GM10266 (cell line): ENCODE measurements at regions not wholly inside any gene's neighbourhood (a gene's known extent, or its start where the extent isn't known, plus 50 kb on each side); places are given as distances from the start of the nearest gene placed in this dataset.

Experiments
- DNase-seq: peaks from one replicate; pipeline ENCODE4 v3.0.0; 2012; ENCODE audit errors: extremely low spot score
- TF ChIP-seq, protein P1 (sequence below): IDR thresholded peaks from 2 replicates; pipeline ENCODE4 v1.5.1; 2012; ENCODE audit warnings: mild to moderate bottlenecking, low read depth; ENCODE audit not compliant: control insufficient read depth, insufficient read depth; ENCODE audit errors: missing control alignments

DNA sequence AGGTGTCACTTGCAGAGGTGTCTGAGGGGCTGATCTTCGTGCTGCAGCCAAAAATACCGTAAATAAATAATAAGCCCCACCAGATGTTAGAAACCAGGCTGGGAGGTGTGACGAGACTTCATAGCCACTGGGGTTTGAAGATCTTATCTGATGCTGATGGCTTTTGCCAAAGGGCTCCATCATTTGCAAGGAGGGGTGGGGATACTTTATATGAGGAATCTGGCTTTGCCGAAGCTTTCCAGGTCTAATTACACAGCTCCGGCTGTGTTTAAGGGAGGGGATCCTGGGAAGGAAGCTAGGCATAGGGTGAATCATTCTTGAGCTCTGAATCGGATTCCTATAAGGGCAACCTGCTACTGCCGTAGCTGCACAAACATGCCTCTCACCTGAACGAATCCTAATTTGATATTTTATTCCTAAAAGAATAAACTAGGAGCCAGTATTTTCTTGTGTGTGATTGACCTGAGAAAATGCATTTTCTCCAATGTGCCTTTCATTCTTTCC is 249.6 kb downstream of the SOD2 start:
- TF ChIP-seq, protein P1, sequence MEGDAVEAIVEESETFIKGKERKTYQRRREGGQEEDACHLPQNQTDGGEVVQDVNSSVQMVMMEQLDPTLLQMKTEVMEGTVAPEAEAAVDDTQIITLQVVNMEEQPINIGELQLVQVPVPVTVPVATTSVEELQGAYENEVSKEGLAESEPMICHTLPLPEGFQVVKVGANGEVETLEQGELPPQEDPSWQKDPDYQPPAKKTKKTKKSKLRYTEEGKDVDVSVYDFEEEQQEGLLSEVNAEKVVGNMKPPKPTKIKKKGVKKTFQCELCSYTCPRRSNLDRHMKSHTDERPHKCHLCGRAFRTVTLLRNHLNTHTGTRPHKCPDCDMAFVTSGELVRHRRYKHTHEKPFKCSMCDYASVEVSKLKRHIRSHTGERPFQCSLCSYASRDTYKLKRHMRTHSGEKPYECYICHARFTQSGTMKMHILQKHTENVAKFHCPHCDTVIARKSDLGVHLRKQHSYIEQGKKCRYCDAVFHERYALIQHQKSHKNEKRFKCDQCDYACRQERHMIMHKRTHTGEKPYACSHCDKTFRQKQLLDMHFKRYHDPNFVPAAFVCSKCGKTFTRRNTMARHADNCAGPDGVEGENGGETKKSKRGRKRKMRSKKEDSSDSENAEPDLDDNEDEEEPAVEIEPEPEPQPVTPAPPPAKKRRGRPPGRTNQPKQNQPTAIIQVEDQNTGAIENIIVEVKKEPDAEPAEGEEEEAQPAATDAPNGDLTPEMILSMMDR: no peak

GRCh38 chr6:159441704-159441981 is 251.4 kb downstream of the SOD2 start:
- no peak for DNase-seq
- TF ChIP-seq, protein P1: no peak

More for the DNA sequence above, 249.6 kb downstream of the SOD2 start:
- DNase-seq: no peak

DNA sequence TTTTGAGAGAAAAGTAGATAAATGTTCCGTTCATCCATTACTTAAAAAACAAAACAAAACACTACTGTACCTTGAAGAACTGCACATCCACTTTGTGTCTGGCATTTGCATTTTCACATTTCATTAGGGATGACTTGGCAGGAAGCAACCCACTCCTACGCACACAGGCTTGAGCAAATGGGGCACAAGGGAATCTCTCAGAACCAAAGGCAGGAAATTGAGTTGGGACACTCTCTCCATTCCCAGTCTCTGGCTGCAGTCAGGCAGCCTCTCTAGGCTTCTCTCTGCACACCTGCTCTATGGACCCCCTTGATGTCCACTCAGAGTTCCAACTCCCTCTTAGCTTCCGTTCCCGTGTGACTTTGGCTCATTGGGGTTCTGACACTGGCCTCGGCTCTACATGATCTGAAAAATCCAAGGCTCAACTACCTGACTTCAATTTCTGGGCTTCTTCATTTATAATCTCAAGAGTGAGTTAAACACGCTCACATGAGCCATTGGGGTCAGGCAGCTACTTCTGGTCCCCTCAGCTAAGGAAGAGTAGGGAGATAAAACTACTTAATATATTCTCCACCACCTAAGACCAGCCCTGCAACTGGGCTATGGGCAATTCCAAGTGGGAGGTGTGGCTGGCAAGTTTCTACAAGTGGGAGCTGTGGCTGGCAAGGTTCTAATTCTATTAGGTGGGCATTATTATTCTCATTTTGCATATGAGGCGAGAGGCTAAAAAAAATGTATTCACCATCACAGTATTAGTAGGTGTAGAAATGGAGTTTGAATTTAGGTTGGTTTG is 251.9 kb downstream of the SOD2 start:
- TF ChIP-seq, protein P1: no peak

GRCh38 chr6:159440349-159440748 is 252.7 kb downstream of the SOD2 start:
- TF ChIP-seq, protein P1: no peak
- DNase-seq: no peak

More for the DNA sequence above, 251.9 kb downstream of the SOD2 start:
- no peak for DNase-seq

DNA sequence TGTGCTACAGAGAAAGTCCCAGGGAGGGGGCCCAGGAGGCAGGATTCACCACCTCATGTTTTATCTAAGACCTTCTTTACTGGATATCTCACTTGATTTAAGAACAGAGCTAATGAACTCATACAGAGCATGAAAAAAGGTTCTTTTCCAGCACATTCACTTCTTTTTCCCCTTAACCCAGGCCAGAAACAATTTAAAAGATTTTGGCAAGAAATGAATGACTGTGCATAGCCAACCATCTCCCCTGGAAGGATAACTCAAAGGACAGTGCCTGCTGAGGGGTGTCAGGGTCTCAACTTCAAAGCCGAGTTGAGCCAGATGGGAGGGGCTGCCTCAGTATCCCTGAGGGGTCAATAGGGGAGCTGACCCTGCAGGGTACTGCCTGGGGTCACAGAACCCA is 253.4 kb downstream of the SOD2 start:
- DNase-seq: no peak
- TF ChIP-seq, protein P1: no peak

DNA sequence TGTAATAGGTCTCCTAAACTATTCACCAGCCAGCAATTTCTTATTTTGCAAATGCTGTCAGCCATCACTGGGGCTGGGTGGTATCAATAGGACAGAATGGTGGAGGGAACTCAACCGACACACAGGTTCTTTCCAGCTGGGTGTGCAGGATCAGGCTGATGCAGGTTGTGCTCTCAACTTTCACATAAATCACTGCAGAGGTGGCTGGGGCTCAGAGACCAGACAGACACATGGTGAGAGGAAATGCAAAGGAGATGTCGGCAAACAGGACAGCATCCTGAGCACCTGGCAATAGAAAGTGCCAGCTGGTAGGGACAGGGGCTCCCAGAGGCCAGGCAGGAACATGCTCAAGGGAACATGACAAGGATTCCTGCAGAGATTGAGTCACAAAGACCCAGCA is 254.9 kb downstream of the SOD2 start:
- TF ChIP-seq, protein P1: no peak
- no peak for DNase-seq

- TF ChIP-seq, protein P1: no peak
- no peak for DNase-seq
Observed at GRCh38 chr6:159436581-159436980, 256.5 kb downstream of the SOD2 start.
